ENCODE measurements at regions not wholly inside any gene's neighbourhood (a gene's known extent, or its start where the extent isn't known, plus 50 kb on each side); places are given as distances from the start of the nearest gene placed in this dataset.
"Not testable (repeated sequence)": the region's sequence is repeated elsewhere in the genome, so short reads cannot be mapped to it uniquely, and the experiment has no call there.

GRCh38 chr6:139881236-139881635 is 506.8 kb upstream of the CITED2 start:
- TF ChIP-seq POLR2A (IDR thresholded peaks at IDR 0.05) = no peak
- TF ChIP-seq CTCF (IDR thresholded peaks at IDR 0.05 in 4 of 5, conservative IDR thresholded peaks at IDR 0.05 in 1 of 5) = no peak
- Histone ChIP-seq H3K9me3 (no peaks in the 10 kb centered on the region), H3K4me3 (no peak overlapping the region), H3K4me1 (peaks cover 21 to 27% of the 10 kb centered on the region in 2 donors), H3K36me3 (no peaks in the 10 kb centered on the region), H3K27ac (no peak overlapping the region), H3K27me3 (no peaks in the 10 kb centered on the region)
- in situ Hi-C loops (cut with MboI; ENCODE audit: low sequenced_read_pairs in 4 of 4) = no loop called here
- no peak for ATAC-seq
- DNase-seq = no peak
- intact Hi-C loops (cut with DNase I; ENCODE audit: low total_unique reads) = loop anchor here (5.0 kb wide), 1 partner anchor 111 kb away; no protein-coding TSS in a partner anchor

DNA sequence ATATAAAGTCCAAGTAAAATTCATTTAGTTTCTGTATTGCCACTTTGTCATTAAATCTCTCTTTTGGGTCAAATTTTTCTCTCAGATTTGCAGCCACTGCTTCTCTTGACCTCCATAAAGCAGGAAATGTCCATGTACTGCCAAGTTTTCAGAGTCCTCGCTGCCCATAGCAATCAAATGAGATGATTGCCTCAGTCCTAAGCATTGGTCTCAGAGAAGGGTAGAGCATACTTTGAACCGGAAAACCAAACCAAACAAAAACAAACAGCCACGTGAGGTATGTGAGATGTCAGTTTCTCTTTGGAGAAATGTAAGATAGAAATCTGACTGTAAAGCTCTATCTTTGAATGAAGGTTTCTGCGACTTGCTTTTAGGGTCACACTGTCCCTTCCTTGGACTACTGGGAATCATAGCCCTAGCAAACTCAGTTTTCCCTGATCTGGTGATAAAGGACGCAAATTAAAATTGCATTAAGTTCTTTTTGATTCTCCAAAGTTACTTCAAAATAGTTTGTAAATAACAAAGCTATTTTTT is 505.4 kb upstream of the CITED2 start:
- TF ChIP-seq POLR2A (IDR thresholded peaks at IDR 0.05) (no peak), CTCF (IDR thresholded peaks at IDR 0.05 in 4 of 5, conservative IDR thresholded peaks at IDR 0.05 in 1 of 5) (no peak)
- Histone ChIP-seq H3K9me3 (no peaks in the 10 kb centered on the region), H3K36me3 (no peaks in the 10 kb centered on the region), H3K27me3 (no peaks in the 10 kb centered on the region), H3K4me1 (peaks cover 21 to 27% of the 10 kb centered on the region in 2 donors), H3K4me3 (no peak overlapping the region), H3K27ac (no peak overlapping the region)
- ATAC-seq = no peak
- in situ Hi-C loops (cut with MboI; ENCODE audit: low sequenced_read_pairs in 4 of 4) = no loop called here
- intact Hi-C loops (cut with DNase I; ENCODE audit: low total_unique reads) = loop anchor here (5.0 kb wide), 1 partner anchor 112 kb away; no protein-coding TSS in a partner anchor
- no peak for DNase-seq

GRCh38 chr6:139879241-139879640 is 504.8 kb upstream of the CITED2 start:
- peaks cover 21 to 25% of the 10 kb centered on the region in 2 donors for H3K4me1 ChIP-seq
- ATAC-seq; H3K27ac ChIP-seq; DNase-seq; H3K36me3 ChIP-seq; H3K4me3 ChIP-seq; intact Hi-C loops (cut with DNase I; ENCODE audit: low total_unique reads); H3K9me3 ChIP-seq; H3K27me3 ChIP-seq; in situ Hi-C loops (cut with MboI; ENCODE audit: low sequenced_read_pairs in 4 of 4): not testable (repeated sequence)

GRCh38 chr6:139877828-139878405 is 503.5 kb upstream of the CITED2 start:
- Histone ChIP-seq H3K27ac (no peak overlapping the region), H3K4me1 (peaks cover 10 to 12% of the 10 kb centered on the region in 2 donors), H3K27me3 (no peaks in the 10 kb centered on the region), H3K4me3 (no peak overlapping the region), H3K36me3 (no peaks in the 10 kb centered on the region), H3K9me3 (no peaks in the 10 kb centered on the region)
- in situ Hi-C loops (cut with MboI; ENCODE audit: low sequenced_read_pairs in 4 of 4) = no loop called here
- DNase-seq (no peak), ATAC-seq (no peak)
- intact Hi-C loops (cut with DNase I; ENCODE audit: low total_unique reads) = no loop called here
- TF ChIP-seq POLR2A (IDR thresholded peaks at IDR 0.05) (no peak), CTCF (IDR thresholded peaks at IDR 0.05 in 4 of 5, conservative IDR thresholded peaks at IDR 0.05 in 1 of 5) (no peak)

DNA sequence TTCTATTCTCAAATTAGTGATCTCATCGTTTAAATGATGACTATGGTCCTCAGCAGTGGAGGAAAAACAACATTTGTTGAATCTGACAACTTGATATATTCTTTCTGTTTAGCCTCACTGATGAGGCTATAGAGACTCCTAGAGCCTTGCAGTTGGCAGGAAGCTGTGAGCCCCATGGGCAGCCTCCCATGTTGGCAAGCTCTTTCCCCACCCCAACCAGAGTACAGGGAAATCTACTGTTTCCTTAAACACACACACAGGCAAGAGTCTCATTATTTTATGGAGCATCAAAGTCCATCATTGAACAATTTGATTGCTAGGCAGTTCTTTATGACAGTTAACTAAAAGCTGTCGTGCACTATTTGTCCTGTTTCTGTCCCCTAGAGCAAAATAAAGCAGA is 498.2 kb upstream of the CITED2 start:
- no peaks in the 10 kb centered on the region for H3K4me1 ChIP-seq
- H3K4me3 ChIP-seq = no peak overlapping the region
- DNase-seq (no peak), ATAC-seq (no peak)
- no peak overlapping the region for H3K27ac ChIP-seq
- TF ChIP-seq POLR2A (IDR thresholded peaks at IDR 0.05) (no peak), CTCF (IDR thresholded peaks at IDR 0.05 in 4 of 5, conservative IDR thresholded peaks at IDR 0.05 in 1 of 5) (no peak)
- no peaks in the 10 kb centered on the region for H3K9me3 ChIP-seq
- intact Hi-C loops (cut with DNase I; ENCODE audit: low total_unique reads) (no loop called here), in situ Hi-C loops (cut with MboI; ENCODE audit: low sequenced_read_pairs in 4 of 4) (loop anchor here in 1 of 4 donors (25.0 kb wide), 1 partner anchor 565 kb away; no protein-coding TSS in a partner anchor)
- no peaks in the 10 kb centered on the region for H3K36me3 ChIP-seq
- no peaks in the 10 kb centered on the region for H3K27me3 ChIP-seq
